WTC11 (cell line): ENCODE measurements at regions not wholly inside any gene's neighbourhood (a gene's known extent, or its start where the extent isn't known, plus 50 kb on each side); places are given as distances from the start of the nearest gene placed in this dataset.

Experiments used
- ATAC-seq: fragments of 200-7000 bp; cut with Tn5 transposase; 2 replicates; pipeline ENCODE4 v1.10.0; 2021; ENCODE audit warnings: mild to moderate bottlenecking, moderate library complexity
- CTCF ChIA-PET: fragments of 300-600 bp; sonication (Branson Sonifier 250); formaldehyde crosslinking; loops from one replicate; lab custom pipeline; 2021; ENCODE audit warnings: antibody characterized with exemption; lab: Charles Lee
- POLR2A ChIA-PET: fragments of 350-600 bp; sonication (Branson Sonifier 250); formaldehyde crosslinking; loops from one replicate; lab custom pipeline; 2021; ENCODE audit warnings: antibody characterized with exemption; lab: Charles Lee
- DNase-seq: peaks from one replicate; pipeline ENCODE4 v3.0.0; 2021; ENCODE audit warnings: low spot score
- H3K27ac Mint-ChIP-seq: 2 replicates; pipeline ENCODE4 v1.8.0; 2021; ENCODE audit warnings: mixed read lengths
- H3K27me3 Mint-ChIP-seq: 2 replicates; pipeline ENCODE4 v1.8.0; 2021; ENCODE audit warnings: low read depth, mild to moderate bottlenecking, moderate library complexity, mixed read lengths
- H3K36me3 Mint-ChIP-seq: 2 replicates; pipeline ENCODE4 v1.8.0; 2021; ENCODE audit warnings: mixed read lengths
- H3K4me1 Mint-ChIP-seq: 2 replicates; pipeline ENCODE4 v1.8.0; 2022; ENCODE audit warnings: mixed read lengths
- H3K4me3 Mint-ChIP-seq: 2 replicates; pipeline ENCODE4 v1.8.0; 2021; ENCODE audit warnings: mild to moderate bottlenecking, moderate library complexity, mixed read lengths
- H3K9me3 Mint-ChIP-seq: 2 replicates; pipeline ENCODE4 v1.8.0; 2021; ENCODE audit warnings: mixed read lengths
- ATF2 ChIP-seq: sonication (generic); formaldehyde crosslinking; IDR thresholded peaks from 2 replicates; pipeline ENCODE4 v1.8.1; 2022; ENCODE audit warnings: low read depth, missing genetic modification reagents, borderline replicate concordance
- CBFB ChIP-seq: sonication (generic); formaldehyde crosslinking; IDR thresholded peaks from 2 replicates; pipeline ENCODE4 v1.8.1; 2022; ENCODE audit warnings: mild to moderate bottlenecking, low read depth, missing genetic modification reagents
- E2F5 ChIP-seq: sonication (generic); formaldehyde crosslinking; IDR thresholded peaks from 2 replicates; pipeline ENCODE4 v1.8.1; 2022; ENCODE audit warnings: mild to moderate bottlenecking, moderate library complexity, missing genetic modification reagents
- EMX1 ChIP-seq: fragments of 250-450 bp; sonication (Bioruptor Pico); IDR thresholded peaks from 2 replicates; pipeline ENCODE4 v1.8.0; 2021; ENCODE audit warnings: mild to moderate bottlenecking
- GABPB1 ChIP-seq: sonication (generic); formaldehyde crosslinking; IDR thresholded peaks from 2 replicates; pipeline ENCODE4 v1.8.1; 2023; ENCODE audit warnings: mild to moderate bottlenecking, missing genetic modification reagents
- GTF2I ChIP-seq: fragments of 250-450 bp; sonication (Bioruptor Pico); conservative IDR thresholded peaks from 2 replicates; pipeline ENCODE4 v1.4.0; 2021; ENCODE audit warnings: mild to moderate bottlenecking
- IRF2 ChIP-seq: sonication (generic); formaldehyde crosslinking; IDR thresholded peaks from 2 replicates; pipeline ENCODE4 v1.8.0; 2022; ENCODE audit warnings: low read depth, missing genetic modification reagents, borderline replicate concordance
- JUN ChIP-seq: sonication (generic); formaldehyde crosslinking; IDR thresholded peaks from 2 replicates; pipeline ENCODE4 v1.8.0; 2023; ENCODE audit warnings: mild to moderate bottlenecking, missing genetic modification reagents
- NFATC4 ChIP-seq: fragments of 250-450 bp; sonication (Bioruptor Pico); IDR thresholded peaks from 2 replicates; pipeline ENCODE4 v1.9.0; 2021; ENCODE audit warnings: mild to moderate bottlenecking
- NR2C2 ChIP-seq: sonication (generic); formaldehyde crosslinking; IDR thresholded peaks from 2 replicates; pipeline ENCODE4 v1.8.0; 2022; ENCODE audit warnings: mild to moderate bottlenecking, missing genetic modification reagents
- OVOL2 ChIP-seq: fragments of 250-450 bp; sonication (Bioruptor Pico); IDR thresholded peaks from 2 replicates; pipeline ENCODE4 v1.9.0; 2021; ENCODE audit warnings: mild to moderate bottlenecking, borderline replicate concordance
- PRRX2 ChIP-seq: fragments of 250-450 bp; sonication (Bioruptor Pico); IDR thresholded peaks from 2 replicates; pipeline ENCODE4 v1.8.0; 2021; ENCODE audit warnings: mild to moderate bottlenecking
- SOX15 ChIP-seq: fragments of 250-450 bp; sonication (Bioruptor Pico); IDR thresholded peaks from 2 replicates; pipeline ENCODE4 v1.9.0; 2021; ENCODE audit warnings: mild to moderate bottlenecking
- STAT6 ChIP-seq: sonication (generic); formaldehyde crosslinking; conservative IDR thresholded peaks from 2 replicates; pipeline ENCODE4 v1.8.1; 2023; ENCODE audit warnings: mild to moderate bottlenecking, low read depth, missing genetic modification reagents, moderate library complexity
- TEAD1 ChIP-seq: sonication (generic); formaldehyde crosslinking; IDR thresholded peaks from 2 replicates; pipeline ENCODE4 v1.8.0; 2022; ENCODE audit warnings: mild to moderate bottlenecking, missing genetic modification reagents
- TEAD4 ChIP-seq: sonication (generic); formaldehyde crosslinking; IDR thresholded peaks from 2 replicates; pipeline ENCODE4 v1.8.0; 2022; ENCODE audit warnings: mild to moderate bottlenecking, missing genetic modification reagents
- TP53 ChIP-seq: sonication (generic); formaldehyde crosslinking; IDR thresholded peaks from 2 replicates; pipeline ENCODE4 v1.8.1; 2023; ENCODE audit warnings: mild to moderate bottlenecking, missing genetic modification reagents
- USF1 ChIP-seq: sonication (generic); formaldehyde crosslinking; IDR thresholded peaks from 2 replicates; pipeline ENCODE4 v1.8.0; 2022; ENCODE audit warnings: mild to moderate bottlenecking, missing genetic modification reagents
- USF2 ChIP-seq: sonication (generic); formaldehyde crosslinking; IDR thresholded peaks from 2 replicates; pipeline ENCODE4 v1.8.1; 2023; ENCODE audit warnings: mild to moderate bottlenecking, missing genetic modification reagents, moderate library complexity
- ZNF138 ChIP-seq: sonication (generic); formaldehyde crosslinking; conservative IDR thresholded peaks from 2 replicates; pipeline ENCODE4 v1.8.1; 2022; ENCODE audit warnings: mild to moderate bottlenecking, moderate library complexity, missing genetic modification reagents
- ZNF396 ChIP-seq: fragments of 250-450 bp; sonication (Bioruptor Pico); IDR thresholded peaks from 2 replicates; pipeline ENCODE4 v1.8.0; 2021; ENCODE audit warnings: mild to moderate bottlenecking, moderate library complexity, borderline replicate concordance
- ZNF416 ChIP-seq: fragments of 250-450 bp; sonication (Bioruptor Pico); IDR thresholded peaks from 2 replicates; pipeline ENCODE4 v1.9.0; 2021; ENCODE audit warnings: mild to moderate bottlenecking, inconsistent platforms
- TF ChIP-seq, protein P1 (sequence below): fragments of 200-600 bp; IDR thresholded peaks from 2 replicates; pipeline ENCODE4 v1.8.0; 2022; ENCODE audit warnings: antibody characterized with exemption
- TF ChIP-seq, protein P2 (sequence below): sonication (generic); formaldehyde crosslinking; IDR thresholded peaks from 2 replicates; pipeline ENCODE4 v1.8.1; 2023; ENCODE audit warnings: mild to moderate bottlenecking, missing genetic modification reagents, moderate library complexity
- TF ChIP-seq, protein P3 (sequence below): fragments of 250-450 bp; sonication (Bioruptor Pico); IDR thresholded peaks from 2 replicates; pipeline ENCODE4 v1.9.0; 2021; ENCODE audit warnings: mild to moderate bottlenecking

GRCh38 chr1:80807981-80808380 is 992.8 kb upstream of the ADGRL2 start:
- no peaks in the 10 kb centered on the region for H3K36me3 Mint-ChIP-seq
- no peaks in the 10 kb centered on the region for H3K27me3 Mint-ChIP-seq
- no peak for ATAC-seq
- no peak overlapping the region for H3K27ac Mint-ChIP-seq
- TF ChIP-seq TP53 (CRISPR knock-in tag) (no peak), ZNF396 (CRISPR knock-in tag) (no peak), GABPB1 (CRISPR knock-in tag) (no peak), STAT6 (CRISPR knock-in tag) (no peak), USF2 (no peak)
- TF ChIP-seq, protein P1, sequence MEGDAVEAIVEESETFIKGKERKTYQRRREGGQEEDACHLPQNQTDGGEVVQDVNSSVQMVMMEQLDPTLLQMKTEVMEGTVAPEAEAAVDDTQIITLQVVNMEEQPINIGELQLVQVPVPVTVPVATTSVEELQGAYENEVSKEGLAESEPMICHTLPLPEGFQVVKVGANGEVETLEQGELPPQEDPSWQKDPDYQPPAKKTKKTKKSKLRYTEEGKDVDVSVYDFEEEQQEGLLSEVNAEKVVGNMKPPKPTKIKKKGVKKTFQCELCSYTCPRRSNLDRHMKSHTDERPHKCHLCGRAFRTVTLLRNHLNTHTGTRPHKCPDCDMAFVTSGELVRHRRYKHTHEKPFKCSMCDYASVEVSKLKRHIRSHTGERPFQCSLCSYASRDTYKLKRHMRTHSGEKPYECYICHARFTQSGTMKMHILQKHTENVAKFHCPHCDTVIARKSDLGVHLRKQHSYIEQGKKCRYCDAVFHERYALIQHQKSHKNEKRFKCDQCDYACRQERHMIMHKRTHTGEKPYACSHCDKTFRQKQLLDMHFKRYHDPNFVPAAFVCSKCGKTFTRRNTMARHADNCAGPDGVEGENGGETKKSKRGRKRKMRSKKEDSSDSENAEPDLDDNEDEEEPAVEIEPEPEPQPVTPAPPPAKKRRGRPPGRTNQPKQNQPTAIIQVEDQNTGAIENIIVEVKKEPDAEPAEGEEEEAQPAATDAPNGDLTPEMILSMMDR: no peak
- ChIA-PET POLR2A (no interaction called here), CTCF (no interaction called here)
- no peaks in the 10 kb centered on the region for H3K4me1 Mint-ChIP-seq
- H3K9me3 Mint-ChIP-seq: no peaks in the 10 kb centered on the region
- DNase-seq: no peak
- H3K4me3 Mint-ChIP-seq: no peak overlapping the region

DNA sequence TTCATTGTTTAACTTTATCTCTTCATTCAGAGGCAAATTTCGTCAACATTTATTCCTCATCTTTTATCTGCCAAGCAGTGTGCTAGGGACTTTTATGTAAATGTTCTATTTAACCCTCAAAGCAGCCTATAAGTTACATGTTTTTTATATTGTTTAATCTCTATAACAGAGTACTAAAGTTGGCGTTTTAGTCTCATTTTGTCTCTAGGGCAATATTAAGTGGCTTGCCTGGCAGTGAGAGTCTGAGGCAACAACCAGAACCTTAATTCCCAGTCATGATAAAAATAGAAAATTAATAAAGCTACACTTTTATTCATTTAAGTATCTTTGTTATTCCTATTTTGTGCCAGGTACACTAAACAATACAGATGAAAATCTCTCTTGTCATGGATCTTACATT is 994.3 kb upstream of the ADGRL2 start:
- no peaks in the 10 kb centered on the region for H3K9me3 Mint-ChIP-seq
- TF ChIP-seq ZNF138 (CRISPR knock-in tag) (no peak), ZNF416 (no peak), JUN (CRISPR knock-in tag) (no peak), EMX1 (no peak), NR2C2 (CRISPR knock-in tag) (no peak), PRRX2 (no peak), OVOL2 (no peak), IRF2 (CRISPR knock-in tag) (no peak), TEAD1 (CRISPR knock-in tag) (no peak)
- TF ChIP-seq, protein P2, sequence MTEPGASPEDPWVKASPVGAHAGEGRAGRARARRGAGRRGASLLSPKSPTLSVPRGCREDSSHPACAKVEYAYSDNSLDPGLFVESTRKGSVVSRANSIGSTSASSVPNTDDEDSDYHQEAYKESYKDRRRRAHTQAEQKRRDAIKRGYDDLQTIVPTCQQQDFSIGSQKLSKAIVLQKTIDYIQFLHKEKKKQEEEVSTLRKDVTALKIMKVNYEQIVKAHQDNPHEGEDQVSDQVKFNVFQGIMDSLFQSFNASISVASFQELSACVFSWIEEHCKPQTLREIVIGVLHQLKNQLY (CRISPR knock-in tag): no peak
- DNase-seq: no peak
- no peaks in the 10 kb centered on the region for H3K36me3 Mint-ChIP-seq
- no peak for ATAC-seq
- H3K27me3 Mint-ChIP-seq: no peaks in the 10 kb centered on the region
- ChIA-PET CTCF (no interaction called here), POLR2A (no interaction called here)
- H3K4me3 Mint-ChIP-seq: no peak overlapping the region
- no peak overlapping the region for H3K27ac Mint-ChIP-seq
- no peaks in the 10 kb centered on the region for H3K4me1 Mint-ChIP-seq

DNA sequence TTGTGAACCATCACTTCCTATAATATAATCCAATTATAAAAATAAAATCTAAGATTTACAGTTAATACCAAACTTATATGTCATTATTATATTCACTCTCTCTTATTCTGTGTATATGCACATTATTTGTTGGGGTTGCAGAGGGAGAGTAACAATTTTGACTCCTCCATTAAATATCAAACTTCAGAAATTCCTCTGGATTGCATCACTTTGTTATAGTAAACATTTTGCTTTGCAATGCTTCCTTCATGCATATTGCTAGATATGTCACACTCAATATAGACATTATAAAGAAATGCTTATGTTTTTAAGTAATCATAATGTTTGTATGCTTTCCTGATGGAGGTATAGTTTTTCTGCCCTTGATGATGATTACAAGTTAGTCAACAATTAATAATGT is 999.0 kb upstream of the ADGRL2 start:
- H3K9me3 Mint-ChIP-seq: peaks cover 13% of the 10 kb centered on the region
- H3K4me3 Mint-ChIP-seq: no peak overlapping the region
- DNase-seq (no peak), ATAC-seq (no peak)
- peaks cover 10% of the 10 kb centered on the region; the same call in 1 of the 2 replicates for H3K36me3 Mint-ChIP-seq
- H3K27ac Mint-ChIP-seq: no peak overlapping the region
- H3K4me1 Mint-ChIP-seq: 0 out of 2 replicates have a peak, but pooled peaks cover 4% of the 10 kb centered on the region
- H3K27me3 Mint-ChIP-seq: no peaks in the 10 kb centered on the region
- POLR2A ChIA-PET: no interaction called here
- CTCF ChIA-PET: no interaction called here
- no peak for TF ChIP-seq E2F5 (CRISPR knock-in tag)
- no peak for TF ChIP-seq CBFB (CRISPR knock-in tag)
- TF ChIP-seq TP53 (CRISPR knock-in tag): no peak
- TF ChIP-seq SOX15 (CRISPR knock-in tag): no peak
- no peak for TF ChIP-seq GTF2I (CRISPR knock-in tag)
- TF ChIP-seq, protein P3, sequence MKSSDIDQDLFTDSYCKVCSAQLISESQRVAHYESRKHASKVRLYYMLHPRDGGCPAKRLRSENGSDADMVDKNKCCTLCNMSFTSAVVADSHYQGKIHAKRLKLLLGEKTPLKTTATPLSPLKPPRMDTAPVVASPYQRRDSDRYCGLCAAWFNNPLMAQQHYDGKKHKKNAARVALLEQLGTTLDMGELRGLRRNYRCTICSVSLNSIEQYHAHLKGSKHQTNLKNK (CRISPR knock-in tag): no peak
- TF ChIP-seq USF1 (CRISPR knock-in tag): no peak
- no peak for TF ChIP-seq NFATC4
- TF ChIP-seq IRF2 (CRISPR knock-in tag): no peak
- no peak for TF ChIP-seq TEAD4
- TF ChIP-seq ZNF416: no peak
- TF ChIP-seq ATF2: no peak
